CD4-positive, alpha-beta T cell treated with Interferon alpha-2 for 1 hour (primary cell): ENCODE measurements at regions not wholly inside any gene's neighbourhood (a gene's known extent, or its start where the extent isn't known, plus 50 kb on each side); places are given as distances from the start of the nearest gene placed in this dataset.
"Not testable (repeated sequence)": the region's sequence is repeated elsewhere in the genome, so short reads cannot be mapped to it uniquely, and the experiment has no call there.

Experiments used
- DNase-seq, 2 donors: peaks; one replicate each; pipeline ENCODE4 v3.0.0-alpha.2; 2020 to 2022

DNA sequence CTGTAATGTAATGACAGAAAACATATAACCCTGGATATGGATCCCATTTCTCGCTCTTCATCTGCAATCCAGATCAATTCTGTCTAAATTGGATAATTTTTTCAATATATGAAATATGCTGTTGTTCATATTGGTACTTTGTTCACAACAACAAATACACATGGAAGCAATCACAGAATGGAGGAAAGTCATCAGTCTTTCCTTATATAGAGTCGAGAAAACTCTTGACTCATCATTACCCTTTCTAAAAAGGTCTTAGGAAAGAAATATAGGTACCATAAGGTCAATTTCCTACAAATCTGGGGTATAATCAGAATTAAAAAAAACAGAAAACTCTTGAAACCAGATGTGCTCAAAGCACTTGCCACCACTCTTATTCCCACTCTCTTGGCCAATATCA is 677.6 kb upstream of the ID4 start:
- no peak for DNase-seq

DNA sequence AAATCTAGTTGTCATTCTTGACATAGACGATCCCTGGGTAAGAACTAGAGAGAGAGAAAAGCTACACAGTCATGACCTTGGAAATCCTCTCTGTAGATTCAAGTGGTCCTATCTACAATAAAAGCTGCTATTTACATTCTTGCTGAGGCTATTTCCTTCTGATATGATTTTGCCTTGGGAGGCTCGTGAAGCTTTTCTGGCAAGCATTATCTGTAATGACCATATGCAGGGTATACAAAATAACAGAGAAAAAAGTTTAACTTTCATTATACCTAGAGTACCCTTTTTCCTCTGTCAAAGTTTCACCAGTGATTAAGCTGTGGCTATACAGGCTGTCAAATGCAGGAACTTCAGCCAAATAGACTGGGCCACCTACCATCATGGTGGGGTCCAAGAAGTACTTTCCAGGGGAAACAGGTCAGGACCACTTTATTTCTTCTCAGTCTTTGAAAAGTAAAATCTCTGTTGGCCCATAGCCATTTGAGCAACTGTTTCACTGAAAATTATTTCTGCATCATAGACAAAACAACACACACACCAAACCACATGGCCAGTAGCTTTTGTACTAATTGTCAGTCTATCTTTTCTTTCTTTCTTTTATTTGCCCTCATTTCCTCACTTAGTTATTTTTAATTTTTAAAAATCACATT is 677.0 kb upstream of the ID4 start:
- DNase-seq, result no peak

DNA sequence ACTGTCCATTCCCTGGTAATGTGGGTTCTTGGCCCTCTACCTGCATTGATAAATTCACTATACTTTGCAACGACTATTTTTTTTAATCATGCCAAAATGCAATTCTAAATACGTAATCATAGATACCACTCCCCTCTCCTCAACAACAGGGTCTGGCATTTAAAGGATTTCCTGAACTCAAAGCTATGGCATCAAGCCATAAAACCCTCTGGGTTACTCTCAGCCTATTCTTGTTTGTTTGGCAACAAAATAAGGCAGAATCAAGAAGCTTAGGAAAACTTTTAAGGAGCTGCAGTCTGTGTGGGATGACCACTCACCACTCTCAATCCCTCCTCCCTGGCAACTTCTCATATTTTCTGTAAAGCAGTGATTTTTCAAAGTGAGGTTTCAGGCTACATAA is 669.9 kb upstream of the ID4 start:
- DNase-seq, result no peak

DNA sequence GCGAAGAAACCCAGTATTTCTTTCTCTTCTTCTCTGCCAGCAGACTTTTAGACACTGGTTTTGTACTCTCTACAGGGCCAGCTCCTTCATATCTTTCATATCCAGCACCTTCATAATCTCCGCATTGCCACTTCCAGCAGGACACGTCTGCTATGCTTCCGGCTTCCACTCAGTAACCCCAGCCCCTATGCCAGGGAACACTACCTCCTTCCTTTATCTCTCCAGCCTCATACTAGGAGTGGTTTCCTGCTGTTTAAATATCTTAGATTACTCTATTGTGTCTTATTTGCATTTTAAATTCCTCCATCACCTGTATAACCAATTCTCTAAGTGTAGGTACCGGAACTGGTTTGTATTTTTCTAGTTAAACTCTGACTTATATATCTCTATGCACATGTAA is 667.8 kb upstream of the ID4 start:
- DNase-seq, result no peak

DNA sequence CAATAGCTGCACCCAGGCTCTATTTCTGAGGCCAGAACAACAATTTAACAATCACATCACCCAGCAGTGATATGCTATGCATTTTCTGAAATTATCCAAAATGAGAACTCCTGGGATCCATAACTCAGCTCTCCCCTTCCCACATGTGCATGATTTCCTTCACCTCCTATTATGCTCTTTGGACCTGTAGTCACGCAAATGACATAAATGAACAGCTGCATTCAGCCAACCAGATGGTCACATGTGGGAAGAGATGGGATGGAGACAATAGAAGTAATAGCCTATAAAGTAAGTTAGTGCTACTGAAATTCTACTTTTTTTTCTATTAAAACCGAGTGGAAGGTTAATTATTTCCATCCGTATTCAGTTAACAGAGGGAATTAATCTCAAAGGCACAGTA is 662.1 kb upstream of the ID4 start:
- no peak for DNase-seq

DNA sequence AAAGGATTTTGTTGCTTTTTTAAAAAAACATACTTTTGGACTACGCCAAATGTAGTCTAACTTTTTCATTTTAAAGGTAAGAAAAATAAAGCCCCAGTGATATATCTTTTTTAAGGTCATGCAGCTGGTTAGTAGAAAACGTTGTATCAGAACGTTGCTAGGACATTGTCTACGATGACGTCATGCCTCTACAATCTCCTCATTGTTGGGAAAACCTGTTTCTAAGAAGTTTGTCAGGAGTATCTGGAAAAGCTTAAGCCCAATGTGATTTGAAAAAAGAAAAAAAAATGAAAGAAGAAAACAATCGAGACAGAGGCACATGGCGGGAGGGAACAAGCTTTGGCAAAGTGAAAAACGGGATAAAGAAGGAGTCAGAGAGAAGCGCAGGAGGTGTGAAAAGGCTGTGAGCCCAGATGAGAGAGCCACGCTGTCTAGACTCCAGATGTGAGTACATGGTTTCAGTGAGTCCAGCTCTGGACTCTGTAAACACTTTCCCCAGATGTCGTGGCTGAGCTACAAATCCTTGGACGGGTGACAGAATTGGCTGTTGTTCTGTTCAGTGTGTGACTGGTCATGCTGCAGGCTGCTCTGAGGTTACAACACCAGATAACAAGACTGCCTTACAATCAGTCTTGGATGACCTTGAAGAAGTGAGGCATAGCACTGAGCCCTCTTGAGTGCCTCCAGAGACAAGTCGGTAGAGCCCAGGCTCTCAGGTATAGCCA is 656.7 kb upstream of the ID4 start:
- DNase-seq, result no peak

DNA sequence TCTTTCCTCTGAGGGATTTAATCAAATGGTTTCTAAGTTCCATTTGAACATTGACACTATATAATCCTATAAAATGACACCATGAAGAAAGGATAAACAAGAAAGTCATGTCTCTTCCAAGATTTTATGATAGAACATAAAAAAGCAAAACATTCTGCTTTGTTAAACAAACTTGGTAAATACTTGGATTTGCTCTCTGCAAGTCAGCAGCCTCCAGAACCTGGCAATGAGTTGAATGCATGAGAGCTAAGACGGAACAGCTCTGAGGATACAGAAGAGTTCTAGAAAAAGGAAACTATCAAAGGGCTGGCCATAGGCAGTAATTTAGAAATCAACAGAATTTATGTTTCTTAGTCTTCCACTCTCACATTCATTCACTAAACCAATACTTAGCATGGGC is 656.0 kb upstream of the ID4 start:
- no peak for DNase-seq

DNA sequence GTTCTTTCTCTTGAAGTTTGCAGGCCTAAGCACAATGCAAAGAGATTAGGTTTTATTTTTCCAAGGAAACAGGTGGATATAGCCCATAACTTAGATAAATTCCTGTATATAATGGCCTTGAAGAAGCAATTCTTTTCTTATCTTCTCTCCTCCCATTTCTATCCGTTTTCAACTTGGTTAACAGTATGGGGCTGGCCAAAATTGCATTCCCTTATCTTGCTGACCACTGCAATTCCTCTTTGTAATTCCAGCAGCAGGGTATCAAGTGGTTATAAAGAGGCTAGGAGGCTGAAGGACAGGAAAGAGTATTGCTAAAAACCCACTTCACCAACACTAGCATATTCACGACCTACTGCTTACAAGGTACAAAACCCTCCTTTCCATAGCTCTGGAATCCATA is 643.5 kb upstream of the ID4 start:
- no peak for DNase-seq

DNA sequence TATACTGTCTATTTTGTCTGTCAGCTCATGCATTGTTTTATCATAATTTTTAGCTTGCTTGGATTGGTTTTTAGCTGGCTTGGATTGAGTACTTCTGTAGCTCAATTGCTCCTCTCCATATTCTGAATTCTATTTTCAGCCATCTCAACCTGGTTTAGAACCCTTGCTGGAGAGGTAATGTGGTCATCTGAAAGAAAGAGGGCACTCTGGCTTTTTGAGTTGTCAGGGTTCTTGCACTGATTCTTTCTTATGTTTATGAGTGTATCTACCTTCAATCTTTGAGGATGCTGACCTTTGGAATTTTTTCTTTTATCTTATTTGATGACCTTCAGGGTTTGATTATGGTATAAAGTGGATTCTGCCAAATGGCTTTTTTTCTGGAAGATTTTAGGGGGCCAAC is 632.7 kb upstream of the ID4 start:
- DNase-seq, result no peak

DNA sequence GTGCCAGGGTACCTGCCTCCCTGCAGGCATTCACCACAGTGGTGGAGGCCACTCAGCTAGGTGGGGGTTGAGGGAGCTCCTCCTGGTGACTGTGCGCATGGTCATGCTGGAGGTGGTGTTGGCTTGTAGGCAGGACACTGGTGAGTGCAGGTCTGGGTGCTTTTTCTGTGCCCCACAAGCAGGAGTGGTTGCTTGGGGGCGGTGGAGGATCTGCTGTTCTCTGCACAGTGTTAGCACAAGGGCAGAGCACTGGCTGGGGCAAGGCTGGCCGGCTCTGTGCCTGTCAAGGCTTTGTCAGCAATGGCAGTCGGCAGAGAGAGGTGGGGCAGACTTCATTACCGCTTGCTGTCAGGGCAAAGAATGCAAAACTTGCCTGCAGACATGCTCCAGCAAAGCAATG is 632.1 kb upstream of the ID4 start:
- DNase-seq, result no peak

DNA sequence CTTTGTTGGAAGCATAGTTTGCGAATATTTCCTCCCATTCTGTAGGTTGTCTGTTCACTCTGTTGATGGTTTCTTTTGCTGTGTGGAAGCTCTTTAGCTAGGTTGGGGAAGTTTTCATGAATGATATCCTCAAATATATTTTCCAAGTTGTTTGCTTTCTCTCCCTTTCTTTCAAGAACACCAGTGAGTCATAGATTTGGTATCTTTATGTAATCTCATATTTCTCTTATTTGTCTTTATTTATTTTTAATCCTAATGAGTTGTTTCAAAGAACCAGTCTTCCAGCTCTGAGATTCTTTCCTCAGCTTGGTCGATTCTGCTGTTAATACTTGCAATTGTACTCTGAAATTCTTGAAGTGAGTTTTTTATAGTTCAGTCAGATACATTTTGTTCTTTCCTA is 628.0 kb upstream of the ID4 start:
- no peak for DNase-seq

DNA sequence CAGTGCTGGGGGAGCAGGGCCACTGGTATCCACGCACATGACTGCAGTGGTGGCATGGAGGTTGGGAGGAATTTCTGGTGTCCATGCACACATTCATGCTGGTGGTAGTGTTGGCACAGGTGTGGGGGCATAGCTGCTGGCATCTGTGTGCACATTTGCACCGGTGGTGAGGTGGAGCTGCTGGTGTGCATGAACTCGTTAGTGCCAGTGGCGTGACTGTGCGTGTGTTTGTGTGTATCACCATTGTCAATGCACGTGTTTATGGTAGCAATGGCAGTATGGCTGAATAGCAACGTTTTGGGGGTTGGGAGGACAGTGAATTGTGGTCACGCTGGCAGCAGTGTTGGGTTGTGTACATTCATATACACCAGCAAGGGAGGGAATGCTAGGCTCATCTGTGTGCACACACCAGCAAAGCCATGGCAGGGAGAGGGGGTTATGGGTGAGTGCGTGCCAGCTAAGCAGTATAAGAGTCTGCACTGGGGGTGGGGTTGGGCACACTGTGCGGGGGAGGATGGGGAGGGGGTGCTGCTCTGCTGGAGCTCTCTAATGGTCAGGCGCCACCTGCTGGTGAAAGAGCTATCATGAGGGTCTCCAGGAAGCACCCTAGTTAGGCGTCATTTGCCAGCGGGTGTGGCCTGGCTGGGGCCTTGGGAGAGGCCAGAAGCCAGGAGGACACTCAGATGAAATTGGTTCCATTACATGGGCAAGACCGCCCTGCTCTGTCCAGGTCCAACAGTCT is 626.1 kb upstream of the ID4 start:
- DNase-seq, result no peak

DNA sequence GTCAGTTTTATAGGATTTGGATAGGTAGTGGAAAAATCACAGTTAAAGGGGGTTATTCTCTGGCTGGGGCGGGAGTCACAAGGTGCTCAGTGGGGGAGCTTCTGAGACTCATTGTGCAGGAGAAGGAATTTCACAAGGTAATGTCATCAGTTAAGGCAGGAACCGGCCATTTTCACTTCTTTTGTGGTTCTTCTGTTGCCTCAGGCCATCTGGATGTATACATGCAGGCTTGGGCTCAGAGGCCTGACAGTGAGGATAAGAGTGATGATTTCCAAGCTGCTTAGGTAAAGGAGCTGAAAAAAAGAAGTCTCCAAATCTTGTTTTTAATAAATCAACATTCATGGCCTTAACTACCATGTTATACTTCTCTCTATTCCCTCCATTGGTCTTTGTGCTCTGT is 622.9 kb upstream of the ID4 start:
- DNase-seq, result no peak

DNA sequence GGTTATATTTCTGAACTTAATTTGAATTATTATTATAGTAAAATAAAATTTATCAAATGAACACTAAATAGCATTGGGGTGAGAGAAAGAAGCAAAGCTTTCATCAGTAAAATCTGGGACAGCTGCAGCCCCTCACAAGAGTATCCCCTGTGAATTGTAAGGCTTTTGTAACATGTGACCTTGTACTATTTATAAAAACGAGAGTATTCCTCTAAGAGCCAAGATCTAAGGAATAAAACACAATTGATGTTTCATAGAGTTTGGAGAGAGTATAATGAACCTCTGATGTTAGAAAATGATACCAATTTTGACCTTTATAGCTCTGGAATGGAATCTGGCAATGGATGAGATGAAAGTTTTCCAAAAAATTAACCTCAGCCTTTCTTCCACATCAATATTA is 617.2 kb upstream of the ID4 start:
- no peak for DNase-seq

DNA sequence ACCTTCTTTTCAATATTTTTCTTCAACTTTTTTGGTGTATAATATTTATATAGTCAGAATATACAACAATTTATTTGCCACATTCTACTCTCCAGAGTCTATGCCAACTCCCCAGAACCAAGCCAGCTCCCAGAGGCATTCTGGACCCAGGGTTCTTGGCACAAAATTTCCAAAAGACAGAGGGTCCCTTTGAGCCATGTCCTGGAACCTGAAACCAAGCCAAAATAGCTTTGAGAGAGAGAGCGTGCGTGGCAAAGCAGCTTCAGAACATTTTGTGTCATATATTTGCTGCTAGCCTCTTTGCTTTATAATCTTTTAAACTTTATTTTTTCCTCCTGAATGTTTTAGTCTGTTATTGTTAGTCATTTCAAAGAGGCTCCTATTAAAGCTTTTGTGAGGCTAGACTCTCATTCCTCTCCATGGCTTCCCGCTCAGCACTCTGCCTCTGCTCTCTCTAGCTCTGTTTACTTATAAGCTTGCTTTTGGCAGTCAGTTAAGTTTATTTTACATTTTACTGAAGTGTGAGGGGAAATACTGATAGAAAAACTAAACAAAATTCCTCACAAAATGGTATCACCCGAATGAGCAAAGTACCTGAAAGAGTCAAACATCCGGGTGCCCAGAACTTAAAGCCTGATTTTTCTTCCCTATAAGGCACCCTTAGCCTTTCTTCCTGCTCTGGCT is 605.1 kb upstream of the ID4 start:
- no peak for DNase-seq

DNA sequence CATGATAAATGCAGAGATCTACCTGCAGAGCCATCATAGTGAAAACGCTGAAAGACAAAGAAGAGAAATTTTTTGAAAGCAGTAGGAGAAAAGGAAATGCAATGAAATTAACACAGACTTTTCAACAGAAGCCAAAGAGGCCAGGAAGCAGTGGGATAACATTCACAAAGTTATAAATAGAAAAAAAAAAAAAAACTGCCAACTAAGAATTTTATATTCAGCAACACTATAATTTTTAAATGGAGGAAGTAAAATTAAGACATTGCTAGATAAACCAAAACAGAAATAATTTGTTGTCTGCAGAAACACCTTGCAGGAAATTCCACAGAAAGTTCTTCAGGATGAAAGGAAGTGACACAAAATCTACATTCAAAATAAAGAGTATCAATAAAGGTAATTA is 591.5 kb upstream of the ID4 start:
- no peak for DNase-seq

DNA sequence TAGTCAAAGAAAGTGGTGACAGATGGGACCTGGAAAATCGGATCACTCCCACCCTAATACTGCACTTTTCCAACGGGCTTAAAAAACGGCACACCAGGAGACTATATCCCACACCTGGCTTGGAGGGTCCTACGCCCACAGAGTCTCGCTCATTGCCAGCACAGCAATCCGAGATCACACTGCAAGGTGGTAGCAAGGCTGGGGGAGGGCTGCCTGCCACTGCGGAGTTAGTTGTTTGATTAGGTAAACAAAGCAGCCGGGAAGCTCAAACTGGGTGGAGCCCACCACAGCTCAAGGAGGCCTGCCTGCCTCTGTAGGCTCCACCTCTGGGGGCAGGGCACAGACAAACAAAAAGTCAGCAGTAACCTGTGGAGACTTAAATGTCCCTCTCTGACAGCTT is 590.0 kb upstream of the ID4 start:
- DNase-seq, result not testable (repeated sequence)

DNA sequence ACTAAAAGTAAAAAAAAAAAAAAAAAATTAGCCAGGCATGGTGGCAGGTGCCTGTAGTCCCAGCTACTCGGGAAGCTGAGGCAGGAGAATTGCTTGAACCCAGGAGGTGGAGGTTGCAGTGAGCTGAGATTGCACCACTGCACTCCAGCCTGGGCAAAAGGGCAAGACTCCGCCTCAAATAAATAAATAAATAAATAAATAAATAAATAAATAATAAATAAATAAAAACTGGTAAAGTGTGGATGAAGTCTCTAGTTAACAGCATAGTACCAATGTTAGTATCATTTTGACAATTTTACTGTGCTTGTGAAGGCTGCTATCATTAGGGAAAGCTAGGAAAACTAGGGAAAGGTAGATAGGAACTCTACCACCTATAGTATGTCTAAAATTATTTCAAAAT is 581.0 kb upstream of the ID4 start:
- DNase-seq, result not testable (repeated sequence)

DNA sequence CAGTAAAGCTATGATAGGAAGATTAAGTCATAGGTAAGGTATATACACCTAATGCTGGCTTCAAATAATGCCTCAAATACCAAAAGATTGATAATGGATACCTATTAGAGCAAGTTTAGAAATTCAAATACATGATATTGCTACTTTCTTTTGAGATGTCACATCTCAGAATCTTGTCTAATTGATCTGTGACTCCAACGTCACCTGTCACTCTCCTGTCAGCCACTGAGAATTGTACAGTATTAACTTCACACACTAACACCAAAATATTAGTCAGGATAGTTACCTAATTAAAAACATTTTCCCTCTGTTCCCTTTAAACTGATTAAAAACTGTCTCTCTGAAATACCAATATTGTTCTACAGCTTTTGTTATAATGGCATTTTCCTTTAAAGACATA is 575.5 kb upstream of the ID4 start:
- DNase-seq, result no peak

DNA sequence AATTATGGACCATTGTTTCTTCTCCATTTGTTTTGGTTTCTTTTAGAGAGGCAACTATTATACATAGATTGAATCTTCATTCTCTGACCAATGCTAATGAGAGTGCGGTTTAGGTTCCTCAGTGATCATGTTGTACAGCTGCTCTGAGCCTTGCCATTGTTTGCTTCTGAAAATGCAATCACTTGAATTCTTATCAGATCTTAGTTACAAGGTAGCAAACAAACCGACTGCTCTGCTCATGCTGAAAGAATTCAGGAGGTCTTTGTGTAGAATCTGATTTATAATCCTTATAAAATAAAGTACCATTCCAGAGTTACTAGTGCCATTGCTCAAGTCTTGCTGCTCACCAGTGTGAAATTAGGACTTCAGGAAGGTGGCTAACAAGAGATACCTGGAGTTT is 569.1 kb upstream of the ID4 start:
- DNase-seq, result no peak

DNA sequence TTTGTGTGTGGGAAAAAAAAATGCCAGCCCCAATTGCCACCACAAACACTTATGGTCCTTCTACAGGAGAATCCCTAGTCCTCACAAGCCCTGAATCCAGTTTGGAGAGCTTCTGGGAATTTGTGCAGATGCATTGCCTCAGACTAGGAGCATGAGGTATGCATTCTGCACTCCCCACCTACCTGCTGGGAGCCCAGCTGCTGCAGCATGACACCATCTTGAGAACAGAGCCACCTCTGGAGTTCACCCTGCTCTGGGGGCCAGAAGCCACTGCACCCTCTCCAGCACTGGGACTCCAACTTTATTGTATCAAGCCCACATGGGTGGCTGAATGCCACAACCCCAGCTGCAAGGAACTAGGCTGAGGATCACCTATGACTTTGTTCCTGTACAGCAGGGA is 568.5 kb upstream of the ID4 start:
- no peak for DNase-seq

DNA sequence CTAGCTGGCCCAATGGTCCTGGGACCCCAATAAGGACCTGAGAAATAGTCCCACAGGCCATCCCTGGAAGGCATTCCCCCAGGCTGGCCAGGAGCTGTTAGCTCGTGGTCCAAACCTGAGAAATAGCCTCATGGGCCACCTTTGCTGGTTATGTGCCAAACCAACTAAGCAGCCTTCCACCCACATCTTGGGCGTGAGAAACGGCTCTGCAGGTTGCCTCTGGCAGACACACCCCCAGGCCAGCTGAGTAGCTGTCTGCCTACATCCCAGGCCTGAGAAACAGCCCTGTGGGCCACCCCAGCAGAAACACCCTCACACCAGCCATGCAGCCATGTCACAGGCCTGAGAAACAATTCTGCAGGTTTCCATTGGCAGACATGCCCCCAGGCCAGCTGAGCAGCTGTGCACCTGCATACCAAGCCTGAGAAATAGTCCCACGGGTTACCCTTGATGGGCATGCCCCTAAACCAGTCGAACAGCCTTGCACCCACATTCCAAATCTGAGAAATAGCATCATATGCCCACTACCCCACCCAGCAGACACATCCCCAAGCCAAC is 567.8 kb upstream of the ID4 start:
- DNase-seq, result no peak

DNA sequence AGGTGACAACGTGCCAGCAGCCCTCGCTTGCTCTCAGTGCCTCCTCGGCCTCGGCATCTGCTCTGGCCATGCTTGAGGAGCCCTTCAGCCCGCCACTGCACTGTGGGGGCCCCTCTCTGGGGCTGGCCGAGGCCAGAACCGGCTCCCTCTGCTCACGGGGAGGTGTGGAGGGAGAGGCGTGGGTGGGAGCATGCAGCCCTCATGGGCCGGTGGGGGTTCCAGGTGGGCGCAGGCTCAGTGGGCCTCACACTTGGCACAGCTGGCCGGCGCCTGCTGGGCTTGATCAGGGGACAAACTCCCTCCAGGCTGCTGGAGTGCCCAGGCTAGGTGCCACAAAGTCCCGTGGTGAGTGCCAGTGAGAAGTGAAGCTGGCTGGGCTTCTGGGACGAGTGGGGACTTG is 566.6 kb upstream of the ID4 start:
- DNase-seq, result no peak

DNA sequence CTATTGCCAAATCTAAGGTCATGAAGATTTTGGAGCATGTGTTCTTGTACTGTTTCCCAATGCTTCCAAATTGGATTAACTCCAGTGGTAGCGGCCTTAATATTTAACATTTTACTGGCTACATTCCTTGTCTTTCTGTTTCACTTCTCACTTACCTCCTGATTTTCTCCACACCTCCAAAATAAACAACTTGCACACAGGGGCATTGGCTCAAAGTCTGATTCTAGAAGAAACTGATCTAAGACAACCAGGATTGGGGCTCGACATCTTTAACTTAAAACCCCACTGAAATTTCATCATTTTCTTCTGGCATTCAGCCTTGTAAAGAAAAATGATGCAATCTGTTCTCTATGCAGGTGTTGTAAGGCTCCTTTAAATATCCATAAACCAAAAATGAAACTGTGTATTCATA is 557.9 kb upstream of the ID4 start:
- DNase-seq, result no peak
